ENCODE measurements at regions not wholly inside any gene's neighbourhood (a gene's known extent, or its start where the extent isn't known, plus 50 kb on each side); places are given as distances from the start of the nearest gene placed in this dataset.

DNA sequence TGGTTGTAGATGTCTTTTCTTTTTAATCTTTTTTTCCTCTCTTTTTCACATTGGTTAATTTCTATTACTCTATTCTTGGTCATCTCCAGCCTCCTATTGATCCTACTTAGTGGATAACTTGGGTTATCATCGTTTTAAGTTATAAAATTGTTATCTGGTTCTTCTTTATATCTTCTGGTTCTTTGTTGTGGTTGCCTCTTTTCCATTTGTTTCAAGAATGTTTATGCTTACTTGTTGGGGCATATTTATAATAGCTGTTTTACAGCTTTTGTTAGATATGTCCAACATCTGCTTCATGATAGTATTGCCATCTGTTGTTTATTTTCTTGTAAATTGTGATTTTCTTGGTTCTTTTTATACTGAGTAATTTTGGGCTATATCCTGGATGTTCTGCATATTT, 1429.6 kb downstream of the TBC1D22A start:
- no peak for TF ChIP-seq CEBPB (IDR thresholded peaks at IDR 0.05; ENCODE audit: low read depth, low read length)
- TF ChIP-seq CTCF (conservative IDR thresholded peaks at IDR 0.05; ENCODE audit: low read depth, low read length) = no peak
- no peak for TF ChIP-seq MXI1 (IDR thresholded peaks at IDR 0.05; ENCODE audit: borderline replicate concordance, low read depth, low read length)
- no peak for TF ChIP-seq POLR2A (IDR thresholded peaks at IDR 0.05; ENCODE audit: low read depth, low read length)

Measured in IMR-90 (cell line).